BJ (cell line): ENCODE measurements at regions not wholly inside any gene's neighbourhood (a gene's known extent, or its start where the extent isn't known, plus 50 kb on each side); places are given as distances from the start of the nearest gene placed in this dataset.

Experiments
- CTCF ChIA-PET: fragments of 350-600 bp; formaldehyde crosslinking; extraction: SDS; loops from one replicate; lab custom pipeline; 2021; ENCODE audit warnings: antibody characterized with exemption, inconsistent platforms; lab: Yijun Ruan, JAX
- POLR2A ChIA-PET: fragments of 300-600 bp; sonication (Branson Sonifier 250); formaldehyde crosslinking; extraction: SDS; loops from one replicate; lab custom pipeline; 2021; ENCODE audit warnings: antibody characterized with exemption; lab: Charles Lee
- DNase-seq: peaks from one replicate; pipeline ENCODE4 v3.0.0-alpha.2; 2011; ENCODE audit warnings: low read depth
- H3K27me3 ChIP-seq: 2 replicates; pipeline ENCODE4 v1.6.0; 2011; ENCODE audit warnings: low read length; ENCODE audit not compliant: control insufficient read depth, insufficient read depth
- H3K36me3 ChIP-seq: 2 replicates; pipeline ENCODE4 v1.5.1; 2011; ENCODE audit warnings: low read length; ENCODE audit not compliant: control insufficient read depth, insufficient read depth
- H3K4me3 ChIP-seq: 2 replicates; pipeline ENCODE4 v1.5.1; 2011; ENCODE audit warnings: low read depth, mild to moderate bottlenecking, control low read depth, low read length
- CTCF ChIP-seq: IDR thresholded peaks from 2 replicates; pipeline ENCODE4 v1.5.1; 2011; ENCODE audit warnings: low read depth, mild to moderate bottlenecking, control low read depth, inconsistent platforms, low read length, moderate library complexity; ENCODE audit not compliant: insufficient read depth

GRCh38 chr6:26204332-26205160 is 117.3 kb downstream of the HFE start:
- ChIA-PET CTCF (interaction anchor here (2.0 kb wide), 1 partner anchor 12 kb away, joined by 5 read pairs; a partner anchor contains a TSS), POLR2A (interaction anchor here (0.9 to 1.8 kb wide), 5 partner anchors 12 to 1610 kb away, joined by 3 to 23 read pairs (median 5); a partner anchor contains a TSS)
- H3K27me3 ChIP-seq = no peaks in the 10 kb centered on the region
- peak overlapping the region; percentile 76 for H3K4me3 ChIP-seq
- peak; percentile 94 for DNase-seq
- peak; percentile 56; the same call in 1 of the 2 replicates for TF ChIP-seq CTCF
- no peaks in the 10 kb centered on the region for H3K36me3 ChIP-seq

GRCh38 chr6:26205161-26205624 is 118.0 kb downstream of the HFE start:
- ChIA-PET POLR2A (interaction anchor here (0.5 to 1.8 kb wide), 9 partner anchors 11 to 1609 kb away, joined by 3 to 23 read pairs (median 5); a partner anchor contains a TSS), CTCF (interaction anchor here (2.0 kb wide), 1 partner anchor 11 kb away, joined by 5 read pairs; a partner anchor contains a TSS)
- no peak for TF ChIP-seq CTCF
- Histone ChIP-seq H3K4me3 (peak overlapping the region; percentile 76), H3K27me3 (no peaks in the 10 kb centered on the region), H3K36me3 (no peaks in the 10 kb centered on the region)
- no peak for DNase-seq

- H3K4me3 ChIP-seq = peak overlapping the region; percentile 76
- H3K36me3 ChIP-seq = no peaks in the 10 kb centered on the region
- CTCF ChIA-PET = interaction anchor here (2.0 kb wide), 1 partner anchor 11 kb away, joined by 5 read pairs; a partner anchor contains a TSS
- no peak for DNase-seq
- TF ChIP-seq CTCF = no peak
- H3K27me3 ChIP-seq = no peaks in the 10 kb centered on the region
- POLR2A ChIA-PET = interaction anchor here (0.5 to 1.8 kb wide), 9 partner anchors 11 to 1609 kb away, joined by 3 to 23 read pairs (median 5); a partner anchor contains a TSS
These were observed 118.7 kb downstream of the HFE start for GRCh38 chr6:26205625-26206574.

- H3K27me3 ChIP-seq = no peaks in the 10 kb centered on the region
- H3K36me3 ChIP-seq = no peaks in the 10 kb centered on the region
- DNase-seq = no peak
- ChIA-PET POLR2A (interaction anchor here (0.7 to 1.5 kb wide), 2 partner anchors 9 to 43 kb away, joined by 5 to 8 read pairs; a partner anchor contains a TSS), CTCF (interaction anchor here (0.6 to 1.6 kb wide), 4 partner anchors 8 to 186 kb away, joined by 3 to 5 read pairs (median 4); a partner anchor contains a TSS)
- H3K4me3 ChIP-seq = no peak overlapping the region
- no peak for TF ChIP-seq CTCF
These were observed 119.9 kb downstream of the HFE start for GRCh38 chr6:26206868-26207801.
